WERI-Rb-1 (cell line): ENCODE measurements at regions not wholly inside any gene's neighbourhood (a gene's known extent, or its start where the extent isn't known, plus 50 kb on each side); places are given as distances from the start of the nearest gene placed in this dataset.

ENCODE experiments used
- DNase-seq: peaks from one replicate; pipeline ENCODE4 v3.0.0-alpha.2; 2020
- H3K27ac ChIP-seq: fragments of 250-450 bp; sonication (Bioruptor Pico); 2 replicates; pipeline ENCODE4 v1.5.1; 2020; ENCODE audit warnings: mild to moderate bottlenecking, moderate library complexity
- H3K27me3 ChIP-seq: fragments of 250-450 bp; sonication (Bioruptor Pico); 2 replicates; pipeline ENCODE4 v1.5.1; 2021; ENCODE audit warnings: mild to moderate bottlenecking, low read depth, moderate library complexity; ENCODE audit not compliant: insufficient read depth, severe bottlenecking
- H3K36me3 ChIP-seq: fragments of 250-450 bp; sonication (Bioruptor Pico); 2 replicates; pipeline ENCODE4 v1.5.1; 2020; ENCODE audit warnings: mild to moderate bottlenecking, moderate library complexity
- H3K4me3 ChIP-seq: 2 replicates; pipeline ENCODE4 v1.5.1; 2011; ENCODE audit warnings: low read depth, mild to moderate bottlenecking, control low read depth, low read length
- H3K9me3 ChIP-seq: fragments of 250-450 bp; sonication (Bioruptor Pico); 2 replicates; pipeline ENCODE4 v1.5.1; 2021; ENCODE audit warnings: mild to moderate bottlenecking, moderate library complexity; ENCODE audit not compliant: severe bottlenecking
- TF ChIP-seq, protein P1 (sequence below): IDR thresholded peaks from 2 replicates; pipeline ENCODE4 v1.5.1; 2011; ENCODE audit warnings: low read depth, mild to moderate bottlenecking, control low read depth, inconsistent platforms, low read length

DNA sequence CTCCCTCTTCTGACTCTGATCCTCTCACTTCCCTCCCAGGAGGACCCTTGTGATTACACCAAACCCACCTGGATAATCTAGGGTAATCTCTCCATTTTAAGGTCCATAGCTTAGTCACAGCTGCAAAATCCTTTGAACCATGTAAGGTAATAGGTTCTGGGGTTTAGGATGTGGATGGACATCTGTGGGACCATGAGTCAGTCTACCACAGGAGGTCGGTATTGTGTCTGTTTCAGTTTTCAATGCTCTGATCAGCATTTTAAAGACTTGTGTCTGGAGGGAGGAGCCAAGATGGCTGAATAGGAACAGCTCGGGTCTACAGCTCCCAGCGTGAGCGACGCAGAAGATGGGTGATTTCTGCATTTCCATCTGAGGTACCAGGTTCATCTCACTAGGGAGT is 112.6 kb downstream of the CAVIN4 start:
- Histone ChIP-seq H3K4me3 (no peak overlapping the region), H3K36me3 (no peaks in the 10 kb centered on the region), H3K9me3 (no peaks in the 10 kb centered on the region), H3K27ac (no peak overlapping the region), H3K27me3 (no peaks in the 10 kb centered on the region)
- no peak for DNase-seq
- TF ChIP-seq, protein P1, sequence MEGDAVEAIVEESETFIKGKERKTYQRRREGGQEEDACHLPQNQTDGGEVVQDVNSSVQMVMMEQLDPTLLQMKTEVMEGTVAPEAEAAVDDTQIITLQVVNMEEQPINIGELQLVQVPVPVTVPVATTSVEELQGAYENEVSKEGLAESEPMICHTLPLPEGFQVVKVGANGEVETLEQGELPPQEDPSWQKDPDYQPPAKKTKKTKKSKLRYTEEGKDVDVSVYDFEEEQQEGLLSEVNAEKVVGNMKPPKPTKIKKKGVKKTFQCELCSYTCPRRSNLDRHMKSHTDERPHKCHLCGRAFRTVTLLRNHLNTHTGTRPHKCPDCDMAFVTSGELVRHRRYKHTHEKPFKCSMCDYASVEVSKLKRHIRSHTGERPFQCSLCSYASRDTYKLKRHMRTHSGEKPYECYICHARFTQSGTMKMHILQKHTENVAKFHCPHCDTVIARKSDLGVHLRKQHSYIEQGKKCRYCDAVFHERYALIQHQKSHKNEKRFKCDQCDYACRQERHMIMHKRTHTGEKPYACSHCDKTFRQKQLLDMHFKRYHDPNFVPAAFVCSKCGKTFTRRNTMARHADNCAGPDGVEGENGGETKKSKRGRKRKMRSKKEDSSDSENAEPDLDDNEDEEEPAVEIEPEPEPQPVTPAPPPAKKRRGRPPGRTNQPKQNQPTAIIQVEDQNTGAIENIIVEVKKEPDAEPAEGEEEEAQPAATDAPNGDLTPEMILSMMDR = peak; percentile 19; the same call in 1 of the 2 replicates

DNA sequence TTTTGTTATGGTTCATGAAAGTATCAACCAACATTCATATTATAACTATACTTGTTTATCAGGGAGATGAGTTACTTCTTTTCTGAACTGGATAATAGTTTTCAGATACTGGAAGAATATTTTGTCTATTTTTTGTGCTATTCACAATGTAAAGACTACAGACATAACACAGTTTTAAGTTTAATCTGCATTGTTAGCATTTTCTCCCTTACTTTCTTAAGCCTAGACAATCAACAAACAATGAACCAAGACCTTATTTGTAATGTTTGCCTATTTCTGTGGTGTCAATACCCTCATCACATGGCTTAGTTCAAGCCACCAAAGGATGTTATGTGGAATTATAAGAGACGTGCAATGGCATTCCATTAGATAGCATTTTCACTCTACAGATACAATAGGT is 119.5 kb downstream of the CAVIN4 start:
- DNase-seq = no peak
- H3K27me3 ChIP-seq = no peaks in the 10 kb centered on the region
- TF ChIP-seq, protein P1 = no peak
- no peaks in the 10 kb centered on the region for H3K36me3 ChIP-seq
- no peaks in the 10 kb centered on the region for H3K9me3 ChIP-seq
- no peak overlapping the region for H3K4me3 ChIP-seq
- no peak overlapping the region for H3K27ac ChIP-seq

DNA sequence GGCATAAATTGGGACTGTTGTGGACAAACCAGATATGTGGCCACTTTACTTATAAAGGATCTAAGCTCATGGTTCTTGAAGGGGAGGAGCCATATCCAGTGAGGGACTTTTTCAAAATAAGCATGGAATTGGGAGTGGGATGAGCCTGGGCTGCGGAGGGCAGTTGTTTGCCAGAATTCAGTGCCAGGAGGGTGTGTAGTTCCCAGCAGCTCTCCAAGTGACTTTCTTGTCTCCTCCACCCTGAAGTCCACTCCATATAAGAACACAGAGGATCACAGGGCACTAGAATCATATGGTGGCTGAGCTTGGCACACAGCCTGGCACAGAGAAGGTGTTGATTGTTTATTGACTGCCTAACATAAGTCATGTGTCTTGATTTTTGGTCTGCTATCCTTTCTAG is 121.1 kb downstream of the CAVIN4 start:
- H3K9me3 ChIP-seq = no peaks in the 10 kb centered on the region
- TF ChIP-seq, protein P1 = no peak
- no peaks in the 10 kb centered on the region for H3K36me3 ChIP-seq
- H3K27me3 ChIP-seq = no peaks in the 10 kb centered on the region
- H3K27ac ChIP-seq = no peak overlapping the region
- no peak overlapping the region for H3K4me3 ChIP-seq
- DNase-seq = no peak

DNA sequence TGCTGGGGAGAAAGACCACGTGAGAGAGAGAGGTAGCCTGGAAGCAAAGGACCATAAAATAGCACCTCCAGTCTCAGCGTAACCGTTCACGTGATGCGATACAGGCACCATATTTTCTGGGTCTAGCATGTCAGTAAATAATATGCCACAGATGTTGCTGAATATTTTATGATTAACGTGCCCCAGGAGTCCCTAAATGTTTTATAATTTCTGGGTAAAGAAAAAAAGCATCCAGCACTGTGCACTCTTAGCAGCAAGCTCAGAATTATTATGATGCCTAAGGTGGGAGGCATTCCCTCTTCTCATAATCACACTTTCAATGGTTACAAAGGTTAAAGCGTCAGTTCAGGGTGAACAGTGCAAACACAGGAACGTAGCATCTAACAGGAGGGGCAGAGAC is 121.8 kb downstream of the CAVIN4 start:
- H3K4me3 ChIP-seq = no peak overlapping the region
- H3K27me3 ChIP-seq = no peaks in the 10 kb centered on the region
- DNase-seq = no peak
- H3K9me3 ChIP-seq = no peaks in the 10 kb centered on the region
- TF ChIP-seq, protein P1 = no peak
- no peaks in the 10 kb centered on the region for H3K36me3 ChIP-seq
- H3K27ac ChIP-seq = no peak overlapping the region

DNA sequence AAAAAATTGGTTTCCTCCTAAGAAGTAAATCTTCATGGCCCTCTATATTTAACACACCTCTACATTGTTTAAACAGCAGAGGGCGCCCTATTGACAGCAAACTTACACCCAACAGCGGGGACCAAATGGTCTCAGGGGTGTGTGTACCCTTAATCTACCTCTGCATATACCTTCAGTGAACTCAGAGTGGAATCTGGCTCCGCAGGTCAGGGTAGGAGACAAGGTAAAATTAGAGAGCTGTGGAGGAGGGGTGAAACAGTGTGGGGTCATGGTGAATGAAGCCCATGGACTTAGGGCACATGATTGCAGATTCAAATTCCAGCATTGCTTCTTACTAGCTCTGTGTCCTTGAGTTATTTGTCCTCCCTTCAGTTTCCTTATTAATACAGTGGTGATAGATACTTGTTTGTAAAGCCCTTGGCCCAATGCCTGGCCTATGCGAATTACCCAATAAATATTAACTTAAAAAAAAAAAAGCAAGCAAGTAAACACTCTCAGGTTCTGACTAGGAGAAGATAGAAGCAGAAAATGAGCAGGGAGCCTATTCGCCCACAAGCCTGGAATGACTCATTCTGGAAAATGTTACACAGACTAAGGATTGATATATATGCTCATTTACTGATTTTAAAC is 122.9 kb downstream of the CAVIN4 start:
- no peaks in the 10 kb centered on the region for H3K9me3 ChIP-seq
- H3K27ac ChIP-seq = no peak overlapping the region
- DNase-seq = peak; percentile 59

More for the DNA sequence above, 122.9 kb downstream of the CAVIN4 start:
- Histone ChIP-seq H3K36me3 (no peaks in the 10 kb centered on the region), H3K27me3 (no peaks in the 10 kb centered on the region), H3K4me3 (no peak overlapping the region)
- TF ChIP-seq, protein P1 = peak; percentile 57
